ENCODE measurements at regions not wholly inside any gene's neighbourhood (a gene's known extent, or its start where the extent isn't known, plus 50 kb on each side); places are given as distances from the start of the nearest gene placed in this dataset.

DNA sequence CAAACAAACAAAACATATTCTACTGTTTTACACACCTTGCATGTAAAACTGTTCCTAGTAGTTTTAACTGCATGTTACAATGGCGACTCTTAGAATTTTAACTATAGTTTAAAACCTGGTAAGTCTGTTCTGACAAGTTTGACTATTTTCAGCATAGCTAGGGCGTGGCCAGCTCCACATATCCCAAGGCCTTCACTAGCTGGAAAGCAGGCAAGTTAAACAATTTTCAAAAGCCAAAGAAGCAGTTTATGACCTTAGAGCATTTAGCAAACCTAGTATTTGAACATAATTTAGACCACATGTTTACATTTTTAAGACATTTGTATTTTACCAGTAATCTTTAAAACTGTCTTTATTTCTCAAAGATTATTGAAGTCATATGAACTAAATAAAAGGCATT lies 402.8 kb upstream of the SYT4 start:
- Histone ChIP-seq H3K36me3 (no peaks in the 10 kb centered on the region), H3K4me3 (no peak overlapping the region), H3K4me1 (ENCODE audit: control insufficient read depth in 1 of 2, low read depth in 2 of 2) (no peaks in the 10 kb centered on the region), H3K27ac (no peak overlapping the region), H3K9me3 (no peaks in the 10 kb centered on the region), H3K27me3 (replicated peaks; ENCODE audit: insufficient read depth) (no peaks in the 10 kb centered on the region)
- DNase-seq (ENCODE audit: low spot score) = no peak
- no peak for ATAC-seq (ENCODE audit: insufficient number of reproducible peaks, low FRiP score, low read depth)
- TF ChIP-seq, protein P1, sequence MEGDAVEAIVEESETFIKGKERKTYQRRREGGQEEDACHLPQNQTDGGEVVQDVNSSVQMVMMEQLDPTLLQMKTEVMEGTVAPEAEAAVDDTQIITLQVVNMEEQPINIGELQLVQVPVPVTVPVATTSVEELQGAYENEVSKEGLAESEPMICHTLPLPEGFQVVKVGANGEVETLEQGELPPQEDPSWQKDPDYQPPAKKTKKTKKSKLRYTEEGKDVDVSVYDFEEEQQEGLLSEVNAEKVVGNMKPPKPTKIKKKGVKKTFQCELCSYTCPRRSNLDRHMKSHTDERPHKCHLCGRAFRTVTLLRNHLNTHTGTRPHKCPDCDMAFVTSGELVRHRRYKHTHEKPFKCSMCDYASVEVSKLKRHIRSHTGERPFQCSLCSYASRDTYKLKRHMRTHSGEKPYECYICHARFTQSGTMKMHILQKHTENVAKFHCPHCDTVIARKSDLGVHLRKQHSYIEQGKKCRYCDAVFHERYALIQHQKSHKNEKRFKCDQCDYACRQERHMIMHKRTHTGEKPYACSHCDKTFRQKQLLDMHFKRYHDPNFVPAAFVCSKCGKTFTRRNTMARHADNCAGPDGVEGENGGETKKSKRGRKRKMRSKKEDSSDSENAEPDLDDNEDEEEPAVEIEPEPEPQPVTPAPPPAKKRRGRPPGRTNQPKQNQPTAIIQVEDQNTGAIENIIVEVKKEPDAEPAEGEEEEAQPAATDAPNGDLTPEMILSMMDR (IDR thresholded peaks at IDR 0.05) = no peak

DNA sequence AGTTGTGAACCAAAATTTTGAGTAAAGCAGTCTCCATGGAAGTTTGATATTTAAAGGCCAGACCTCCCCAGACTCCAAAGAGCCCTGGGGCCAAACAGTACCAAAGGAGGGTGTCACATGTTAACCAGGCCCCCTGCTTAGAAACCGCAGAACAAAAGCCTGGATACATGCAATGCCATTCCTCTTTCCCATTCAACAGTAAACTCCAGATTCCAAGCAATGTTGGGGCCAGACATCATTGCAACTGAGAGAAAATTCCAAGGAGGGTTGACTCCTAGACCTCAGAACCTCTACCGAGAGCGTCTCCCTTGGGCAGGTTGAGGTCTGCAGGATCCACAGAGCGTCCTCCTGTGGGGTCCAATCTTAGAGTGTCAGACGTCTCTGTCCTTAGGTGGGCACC lies 404.4 kb upstream of the SYT4 start:
- TF ChIP-seq, protein P1 (IDR thresholded peaks at IDR 0.05) = no peak
- Histone ChIP-seq H3K4me1 (ENCODE audit: control insufficient read depth in 1 of 2, low read depth in 2 of 2) (no peaks in the 10 kb centered on the region), H3K27me3 (replicated peaks; ENCODE audit: insufficient read depth) (no peaks in the 10 kb centered on the region), H3K4me3 (no peak overlapping the region), H3K9me3 (no peaks in the 10 kb centered on the region), H3K36me3 (no peaks in the 10 kb centered on the region), H3K27ac (no peak overlapping the region)
- DNase-seq (ENCODE audit: low spot score) (no peak), ATAC-seq (ENCODE audit: insufficient number of reproducible peaks, low FRiP score, low read depth) (no peak)

DNA sequence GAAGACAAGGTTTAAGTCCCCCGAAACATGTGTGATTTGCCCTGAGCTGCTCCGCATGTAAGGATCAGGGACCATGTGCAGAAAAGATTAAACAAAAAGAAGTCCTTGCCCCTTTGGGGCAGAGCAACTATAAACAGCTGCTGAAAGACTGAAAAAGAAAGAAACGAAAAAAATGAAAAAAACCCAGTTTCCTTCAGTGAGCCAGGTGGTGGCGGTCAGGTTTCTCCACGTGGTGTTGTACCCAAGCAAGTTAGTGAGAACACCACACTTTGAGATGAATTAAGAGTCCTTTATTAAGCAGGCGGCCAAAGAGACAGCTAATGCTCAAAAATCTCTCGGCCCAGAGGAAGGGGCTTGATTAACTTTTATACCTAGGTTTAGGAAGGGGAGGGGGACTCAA lies 404.9 kb upstream of the SYT4 start:
- TF ChIP-seq, protein P1 (IDR thresholded peaks at IDR 0.05) = no peak
- Histone ChIP-seq H3K27me3 (replicated peaks; ENCODE audit: insufficient read depth) (no peaks in the 10 kb centered on the region), H3K27ac (no peak overlapping the region), H3K4me1 (ENCODE audit: control insufficient read depth in 1 of 2, low read depth in 2 of 2) (no peaks in the 10 kb centered on the region), H3K36me3 (no peaks in the 10 kb centered on the region), H3K4me3 (no peak overlapping the region), H3K9me3 (no peaks in the 10 kb centered on the region)
- DNase-seq (ENCODE audit: low spot score) (no peak), ATAC-seq (ENCODE audit: insufficient number of reproducible peaks, low FRiP score, low read depth) (no peak)

DNA sequence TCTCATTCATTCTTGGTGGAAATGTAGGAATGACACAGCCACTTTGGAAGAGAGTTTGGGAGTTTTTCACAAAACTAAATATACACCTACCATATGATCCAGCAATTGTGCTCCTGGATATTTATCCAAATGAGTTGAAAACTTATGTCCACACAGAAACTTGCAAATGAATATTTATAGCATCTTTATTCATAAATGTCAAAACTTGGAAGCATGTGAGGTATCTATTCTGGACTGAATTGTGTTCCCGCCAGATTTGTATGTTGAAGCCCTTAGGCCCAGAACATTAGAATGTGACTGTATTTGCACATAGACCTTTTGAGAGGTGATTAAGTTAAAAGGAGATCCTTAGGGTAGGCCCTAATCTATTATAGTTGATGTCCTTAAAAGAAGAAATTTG lies 409.4 kb upstream of the SYT4 start:
- Histone ChIP-seq H3K9me3 (no peaks in the 10 kb centered on the region), H3K4me3 (no peak overlapping the region), H3K27ac (no peak overlapping the region), H3K4me1 (ENCODE audit: control insufficient read depth in 1 of 2, low read depth in 2 of 2) (no peaks in the 10 kb centered on the region), H3K27me3 (replicated peaks; ENCODE audit: insufficient read depth) (no peaks in the 10 kb centered on the region), H3K36me3 (no peaks in the 10 kb centered on the region)
- TF ChIP-seq, protein P1 (IDR thresholded peaks at IDR 0.05) = no peak
- ATAC-seq (ENCODE audit: insufficient number of reproducible peaks, low FRiP score, low read depth) (no peak), DNase-seq (ENCODE audit: low spot score) (no peak)

DNA sequence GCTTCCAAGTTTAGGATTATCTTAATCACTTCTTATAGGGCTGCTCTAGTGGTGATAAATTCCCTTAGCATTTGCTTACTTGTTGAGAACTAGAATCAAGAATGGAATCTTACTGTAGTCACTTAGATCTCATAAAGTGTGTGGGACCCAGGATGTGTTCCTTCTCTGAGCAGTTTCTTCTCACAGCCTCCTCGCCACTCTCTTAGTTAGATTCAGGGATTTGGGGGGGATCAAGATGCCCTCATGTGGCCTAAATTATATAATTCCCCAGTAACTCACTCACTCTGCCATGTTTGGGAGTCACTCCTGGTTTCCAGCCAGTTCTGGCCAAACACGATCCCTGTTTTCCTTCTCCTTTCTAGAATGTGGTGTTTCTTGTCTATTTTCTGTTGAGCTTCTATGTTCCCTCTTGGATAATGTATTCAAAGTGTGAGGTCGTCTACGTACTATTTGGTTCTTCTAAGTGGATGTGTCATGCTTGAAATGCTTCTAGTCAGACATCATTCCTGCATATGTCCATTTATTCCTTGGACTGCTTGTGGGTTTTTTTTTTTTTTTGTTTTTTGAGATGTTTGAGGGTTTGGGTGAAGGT lies 414.9 kb upstream of the SYT4 start:
- Histone ChIP-seq H3K27ac (no peak overlapping the region), H3K4me1 (ENCODE audit: control insufficient read depth in 1 of 2, low read depth in 2 of 2) (no peaks in the 10 kb centered on the region), H3K27me3 (replicated peaks; ENCODE audit: insufficient read depth) (no peaks in the 10 kb centered on the region), H3K9me3 (no peaks in the 10 kb centered on the region), H3K4me3 (no peak overlapping the region), H3K36me3 (no peaks in the 10 kb centered on the region)
- no peak for DNase-seq (ENCODE audit: low spot score)
- no peak for ATAC-seq (ENCODE audit: insufficient number of reproducible peaks, low FRiP score, low read depth)
- TF ChIP-seq, protein P1 (IDR thresholded peaks at IDR 0.05) = no peak

Measured in thoracic aorta (tissue), 2 donors.